ENCODE measurements at regions not wholly inside any gene's neighbourhood (a gene's known extent, or its start where the extent isn't known, plus 50 kb on each side); places are given as distances from the start of the nearest gene placed in this dataset.

- no peak overlapping the region for H3K4me3 Mint-ChIP-seq
- H3K36me3 Mint-ChIP-seq = peaks cover 9% of the 10 kb centered on the region
- no peak overlapping the region for H3K27ac Mint-ChIP-seq
- ATAC-seq = no peak
- peaks cover 0 to 1% of the 10 kb centered on the region in 2 donors for H3K4me1 Mint-ChIP-seq (ENCODE audit: low read depth in 2 of 2)
- peaks cover 10% of the 10 kb centered on the region for H3K9me3 Mint-ChIP-seq
- DNase-seq (ENCODE audit: low spot score) = no peak
- no peaks in the 10 kb centered on the region for H3K27me3 Mint-ChIP-seq
Observed at GRCh38 chr10:20641605-20642004, 255.5 kb downstream of the NEBL start.

- no peak overlapping the region for H3K27ac Mint-ChIP-seq
Observed at GRCh38 chr10:20635570-20635969, 261.5 kb downstream of the NEBL start.

GRCh38 chr10:20634839-20635238 is 262.3 kb downstream of the NEBL start:
- ATAC-seq = no peak
- H3K4me1 Mint-ChIP-seq (ENCODE audit: low read depth in 2 of 2) = peaks cover 0 to 11% of the 10 kb centered on the region in 2 donors

More at GRCh38 chr10:20635570-20635969, 261.5 kb downstream of the NEBL start:
- H3K9me3 Mint-ChIP-seq = peaks cover 13% of the 10 kb centered on the region
- H3K4me1 Mint-ChIP-seq (ENCODE audit: low read depth in 2 of 2) = peaks cover 0 to 8% of the 10 kb centered on the region in 2 donors
- H3K36me3 Mint-ChIP-seq = peaks cover 11% of the 10 kb centered on the region
- DNase-seq (ENCODE audit: low spot score) (no peak), ATAC-seq (no peak)
- no peak overlapping the region for H3K4me3 Mint-ChIP-seq
- peaks cover 0 to 2% of the 10 kb centered on the region in 2 donors for H3K27me3 Mint-ChIP-seq

GRCh38 chr10:20633714-20634113 is 263.4 kb downstream of the NEBL start:
- Mint-ChIP-seq H3K27me3 (peaks cover 0 to 2% of the 10 kb centered on the region in 2 donors), H3K4me3 (no peak overlapping the region), H3K27ac (no peak overlapping the region), H3K9me3 (peaks cover 13% of the 10 kb centered on the region), H3K4me1 (ENCODE audit: low read depth in 2 of 2) (peaks cover 0 to 11% of the 10 kb centered on the region in 2 donors), H3K36me3 (peaks cover 11% of the 10 kb centered on the region)
- ATAC-seq (no peak), DNase-seq (ENCODE audit: low spot score) (no peak)

More at GRCh38 chr10:20634839-20635238, 262.3 kb downstream of the NEBL start:
- no peak overlapping the region for H3K27ac Mint-ChIP-seq
- no peak overlapping the region for H3K4me3 Mint-ChIP-seq
- H3K36me3 Mint-ChIP-seq = peaks cover 11% of the 10 kb centered on the region
- H3K9me3 Mint-ChIP-seq = peaks cover 13% of the 10 kb centered on the region
- H3K27me3 Mint-ChIP-seq = peaks cover 0 to 2% of the 10 kb centered on the region in 2 donors
- DNase-seq (ENCODE audit: low spot score) = no peak

GRCh38 chr10:20632696-20633095 is 264.4 kb downstream of the NEBL start:
- peaks cover 0 to 2% of the 10 kb centered on the region in 2 donors for H3K27me3 Mint-ChIP-seq
- H3K4me1 Mint-ChIP-seq (ENCODE audit: low read depth in 2 of 2) = peaks cover 0 to 13% of the 10 kb centered on the region in 2 donors
- H3K9me3 Mint-ChIP-seq = peaks cover 16% of the 10 kb centered on the region
- DNase-seq (ENCODE audit: low spot score) (no peak), ATAC-seq (no peak)
- no peak overlapping the region for H3K4me3 Mint-ChIP-seq
- peaks cover 10% of the 10 kb centered on the region for H3K36me3 Mint-ChIP-seq
- H3K27ac Mint-ChIP-seq = no peak overlapping the region

GRCh38 chr10:20631229-20631628 is 265.9 kb downstream of the NEBL start:
- peaks cover 0 to 8% of the 10 kb centered on the region in 2 donors for H3K4me1 Mint-ChIP-seq (ENCODE audit: low read depth in 2 of 2)
- peaks cover 0 to 2% of the 10 kb centered on the region in 2 donors for H3K27me3 Mint-ChIP-seq
- peaks cover 5% of the 10 kb centered on the region for H3K9me3 Mint-ChIP-seq
- ATAC-seq = no peak
- H3K4me3 Mint-ChIP-seq = no peak overlapping the region
- no peak for DNase-seq (ENCODE audit: low spot score)
- no peak overlapping the region for H3K27ac Mint-ChIP-seq
- peaks cover 2% of the 10 kb centered on the region for H3K36me3 Mint-ChIP-seq

GRCh38 chr10:20630092-20630643 is 266.9 kb downstream of the NEBL start:
- Mint-ChIP-seq H3K9me3 (peaks cover 5% of the 10 kb centered on the region), H3K36me3 (peaks cover 2% of the 10 kb centered on the region), H3K4me3 (no peak overlapping the region), H3K27me3 (peaks cover 0 to 2% of the 10 kb centered on the region in 2 donors), H3K4me1 (ENCODE audit: low read depth in 2 of 2) (peaks cover 0 to 18% of the 10 kb centered on the region in 2 donors), H3K27ac (peak overlapping the region in 1 of 2 donors; percentile 39)
- peak in 1 of 2 donors; percentile 64 for ATAC-seq
- no peak for DNase-seq (ENCODE audit: low spot score)

GRCh38 chr10:20627946-20628507 is 269.1 kb downstream of the NEBL start:
- Mint-ChIP-seq H3K27ac (peak overlapping the region in 1 of 2 donors; percentile 65), H3K36me3 (peaks cover 9% of the 10 kb centered on the region), H3K4me1 (ENCODE audit: low read depth in 2 of 2) (peaks cover 5 to 31% of the 10 kb centered on the region in 2 donors), H3K4me3 (no peak overlapping the region), H3K27me3 (no peaks in the 10 kb centered on the region), H3K9me3 (peaks cover 5% of the 10 kb centered on the region)
- no peak for ATAC-seq
- no peak for DNase-seq (ENCODE audit: low spot score)

- H3K9me3 Mint-ChIP-seq = peaks cover 5% of the 10 kb centered on the region
- H3K27ac Mint-ChIP-seq = no peak overlapping the region
- no peak overlapping the region for H3K4me3 Mint-ChIP-seq
- no peak for DNase-seq (ENCODE audit: low spot score)
- H3K27me3 Mint-ChIP-seq = no peaks in the 10 kb centered on the region
- H3K36me3 Mint-ChIP-seq = peaks cover 9% of the 10 kb centered on the region
- ATAC-seq = no peak
- H3K4me1 Mint-ChIP-seq (ENCODE audit: low read depth in 2 of 2) = peaks cover 12 to 37% of the 10 kb centered on the region in 2 donors
Observed at GRCh38 chr10:20627087-20627486, 270.0 kb downstream of the NEBL start.

- peaks cover 5% of the 10 kb centered on the region for H3K9me3 Mint-ChIP-seq
Observed at GRCh38 chr10:20625868-20626267, 271.2 kb downstream of the NEBL start.

GRCh38 chr10:20624642-20625041 is 272.5 kb downstream of the NEBL start:
- ATAC-seq = no peak
- peaks cover 5% of the 10 kb centered on the region for H3K9me3 Mint-ChIP-seq
- H3K27me3 Mint-ChIP-seq = no peaks in the 10 kb centered on the region
- peak overlapping the region; percentile 10 for H3K4me3 Mint-ChIP-seq
- peak overlapping the region; percentile 43 to 84 for H3K27ac Mint-ChIP-seq
- DNase-seq (ENCODE audit: low spot score) = no peak
- peaks cover 9% of the 10 kb centered on the region for H3K36me3 Mint-ChIP-seq
- H3K4me1 Mint-ChIP-seq (ENCODE audit: low read depth in 2 of 2) = peaks cover 12 to 31% of the 10 kb centered on the region in 2 donors

More at GRCh38 chr10:20625868-20626267, 271.2 kb downstream of the NEBL start:
- no peak for DNase-seq (ENCODE audit: low spot score)
- Mint-ChIP-seq H3K36me3 (peaks cover 9% of the 10 kb centered on the region), H3K27ac (peak overlapping the region in 1 of 2 donors; percentile 84), H3K27me3 (no peaks in the 10 kb centered on the region), H3K4me1 (ENCODE audit: low read depth in 2 of 2) (peaks cover 12 to 34% of the 10 kb centered on the region in 2 donors), H3K4me3 (no peak overlapping the region)
- peak in 1 of 2 donors; percentile 77 for ATAC-seq

GRCh38 chr10:20623546-20623945 is 273.6 kb downstream of the NEBL start:
- ATAC-seq = no peak
- no peaks in the 10 kb centered on the region for H3K27me3 Mint-ChIP-seq
- H3K9me3 Mint-ChIP-seq = peaks cover 5% of the 10 kb centered on the region
- peaks cover 9% of the 10 kb centered on the region for H3K36me3 Mint-ChIP-seq
- peaks cover 12 to 31% of the 10 kb centered on the region in 2 donors for H3K4me1 Mint-ChIP-seq (ENCODE audit: low read depth in 2 of 2)
- DNase-seq (ENCODE audit: low spot score) = no peak
- H3K4me3 Mint-ChIP-seq = peak overlapping the region; percentile 34
- H3K27ac Mint-ChIP-seq = no peak overlapping the region

- DNase-seq (ENCODE audit: low spot score) (no peak), ATAC-seq (peak; percentile 58 to 84)
- no peaks in the 10 kb centered on the region for H3K27me3 Mint-ChIP-seq
- H3K36me3 Mint-ChIP-seq = peaks cover 9% of the 10 kb centered on the region
- peak overlapping the region; percentile 34 for H3K4me3 Mint-ChIP-seq
- H3K9me3 Mint-ChIP-seq = peaks cover 3% of the 10 kb centered on the region
- H3K4me1 Mint-ChIP-seq (ENCODE audit: low read depth in 2 of 2) = peaks cover 15 to 29% of the 10 kb centered on the region in 2 donors
- H3K27ac Mint-ChIP-seq = no peak overlapping the region
Observed at GRCh38 chr10:20622531-20623211, 274.4 kb downstream of the NEBL start.

- DNase-seq (ENCODE audit: low spot score) (no peak), ATAC-seq (no peak)
- H3K4me1 Mint-ChIP-seq (ENCODE audit: low read depth in 2 of 2) = peaks cover 31 to 42% of the 10 kb centered on the region in 2 donors
- no peaks in the 10 kb centered on the region for H3K27me3 Mint-ChIP-seq
- peaks cover 9% of the 10 kb centered on the region for H3K36me3 Mint-ChIP-seq
- H3K9me3 Mint-ChIP-seq = peaks cover 6% of the 10 kb centered on the region
- no peak overlapping the region for H3K4me3 Mint-ChIP-seq
- no peak overlapping the region for H3K27ac Mint-ChIP-seq
Observed at GRCh38 chr10:20620981-20621380, 276.1 kb downstream of the NEBL start.
